ENCODE measurements at regions not wholly inside any gene's neighbourhood (a gene's known extent, or its start where the extent isn't known, plus 50 kb on each side); places are given as distances from the start of the nearest gene placed in this dataset.

DNA sequence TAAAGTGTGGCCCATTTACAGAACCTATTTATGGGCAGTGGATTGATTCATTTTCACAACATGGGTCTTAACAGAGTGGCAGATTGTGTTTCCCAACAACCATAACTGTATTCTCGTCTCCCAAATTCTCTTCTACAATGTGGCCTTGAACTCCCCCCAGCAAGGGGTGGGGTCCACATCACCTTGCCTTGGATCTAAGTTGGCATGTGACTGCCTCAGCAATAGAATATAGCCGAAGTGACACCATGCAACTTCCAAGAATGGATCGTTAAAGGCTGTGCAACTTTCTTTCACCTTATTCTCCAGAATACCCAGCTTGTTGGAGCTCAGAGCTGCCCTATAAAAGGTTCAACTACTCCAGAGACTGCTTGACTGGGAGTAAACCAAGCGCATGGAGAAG lies 72.0 kb upstream of the CDH5 start (continued):
- TF ChIP-seq SAP30 (IDR thresholded peaks at IDR 0.05; ENCODE audit: insufficient read depth, insufficient replicate concordance, low read length): no peak

Data from H1 (cell line).